Transverse colon (tissue), 4 donors: ENCODE measurements at regions not wholly inside any gene's neighbourhood (a gene's known extent, or its start where the extent isn't known, plus 50 kb on each side); places are given as distances from the start of the nearest gene placed in this dataset.

Experiments
- DNase-seq: peaks from one replicate; pipeline ENCODE4 v3.0.0-alpha.2; 2019
- H3K27ac ChIP-seq, 4 donors: fragments of 200-600 bp; sonication (generic); 2 replicates each; pipeline ENCODE4 v1.5.1; 2016 to 2018; ENCODE audit warnings: inconsistent platforms in 4 of 4
- H3K27me3 ChIP-seq: fragments of 200-600 bp; sonication (generic); 2 replicates; pipeline ENCODE4 v1.5.1; 2017; ENCODE audit warnings: inconsistent platforms
- H3K36me3 ChIP-seq, 4 donors: fragments of 200-600 bp; sonication (generic); 2 replicates each; pipeline ENCODE4 v1.5.1; 2017 to 2019; ENCODE audit warnings: inconsistent platforms in 4 of 4
- H3K4me1 ChIP-seq, 4 donors: fragments of 200-600 bp; sonication (generic); 2 replicates each; pipeline ENCODE4 v1.5.1; 2017 to 2020; ENCODE audit warnings: inconsistent platforms in 4 of 4
- H3K4me3 ChIP-seq, 4 donors: fragments of 200-600 bp; sonication (generic); 1 replicate in 1 of 4; 2 replicates in 3 of 4; pipeline versions ENCODE4 v1.5.1 to v1.6.1; 2017 to 2019; ENCODE audit warnings: inconsistent platforms in 4 of 4
- H3K9me3 ChIP-seq, 2 donors: fragments of 200-600 bp; sonication (generic); 2 replicates each; pipeline ENCODE4 v1.5.1; 2017 to 2019; ENCODE audit warnings: inconsistent platforms in 2 of 2
- CTCF ChIP-seq, 5 experiments: fragments of 200-600 bp in 3 of 5; fragments of 450-650 bp in 2 of 5; sonication (generic) in 3 of 5; IDR thresholded peaks; 1 replicate in 2 of 5; 2 replicates in 3 of 5; pipeline ENCODE4 v1.5.1; 2016 to 2017; ENCODE audit warnings: antibody characterized with exemption in 5 of 5, inconsistent platforms in 3 of 5, mild to moderate bottlenecking in 2 of 5, moderate library complexity in 1 of 5
- EP300 ChIP-seq: sonication (generic); formaldehyde crosslinking; IDR thresholded peaks from one replicate; pipeline ENCODE4 v1.6.1; 2017; ENCODE audit warnings: antibody characterized with exemption, low read depth
- POLR2A ChIP-seq: fragments of 450-650 bp; IDR thresholded peaks from one replicate; pipeline ENCODE4 v1.6.1; 2016; ENCODE audit warnings: antibody characterized with exemption, mild to moderate bottlenecking, moderate library complexity
- POLR2AphosphoS5 ChIP-seq, 3 donors: sonication (generic); formaldehyde crosslinking; IDR thresholded peaks; one replicate each; pipeline ENCODE4 v1.6.1; 2016; ENCODE audit warnings: antibody characterized with exemption in 3 of 3
- WGBS, 2 donors: methylation state at CpG; one replicate each; pipeline ENCODE4 v1.1.5; 2018; ENCODE audit warnings: low coverage in 1 of 2; 5-methylcytosine and 5-hydroxymethylcytosine counted together
- in situ Hi-C, 4 donors: fragments of 200-750 bp; cut with MboI; loops; one replicate each; pipeline versions ENCODE4 v1.15.0 to v1.15.1; 2017; ENCODE audit warnings: low sequenced_read_pairs in 3 of 4, low pct_ligation_motif_present in 1 of 4, low pct_unique_long_range_greater_than_20kb in 1 of 4
- intact Hi-C: fragments of 100-400 bp; cut with DNase I; formaldehyde crosslinking; loops from one replicate; pipeline ENCODE4 v1.15.1; 2023; ENCODE audit warnings: low total_unique reads

DNA sequence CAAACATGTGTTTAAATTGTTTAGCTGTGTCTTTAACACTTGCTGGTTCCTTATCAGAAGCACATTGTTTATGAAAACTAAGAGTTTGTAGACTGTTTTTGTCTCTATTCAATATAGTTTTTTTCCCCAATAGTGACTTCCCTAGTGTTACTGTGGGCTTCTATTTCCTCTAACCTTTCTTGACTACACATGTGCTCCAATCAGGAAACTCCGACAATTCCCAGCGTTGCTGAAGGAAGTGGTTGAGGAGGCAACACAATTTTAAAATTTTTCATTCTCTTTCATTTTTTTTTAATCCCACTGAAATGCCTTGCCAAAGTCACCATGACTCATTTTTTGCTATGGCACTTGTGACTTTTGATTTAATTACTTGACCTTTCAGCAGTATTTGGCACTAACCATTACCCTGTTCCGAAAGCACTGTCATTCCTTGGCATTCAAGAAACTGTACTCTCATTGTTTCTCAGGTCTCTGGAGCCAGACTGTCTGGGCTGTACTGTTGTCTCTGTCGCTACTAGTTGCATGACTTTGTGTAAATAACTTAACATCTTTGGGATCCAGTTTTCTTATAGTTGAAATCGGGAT is 67.6 kb upstream of the FREM3 start:
- in situ Hi-C loops (no loop called here), intact Hi-C loops (no loop called here)
- H3K36me3 ChIP-seq = no peaks in the 10 kb centered on the region
- WGBS, 2 donors = 81 to 83% methylated on average over 2 to 5 of the region's 5 CpGs
- no peak for TF ChIP-seq POLR2AphosphoS5 (IDR thresholded peaks at IDR 0.05)
- TF ChIP-seq EP300 = no peak
- TF ChIP-seq POLR2A = no peak
- no peak for TF ChIP-seq CTCF (IDR thresholded peaks at IDR 0.05)
- H3K27ac ChIP-seq = no peak overlapping the region
- no peaks in the 10 kb centered on the region for H3K4me1 ChIP-seq
- H3K27me3 ChIP-seq = no peaks in the 10 kb centered on the region
- no peak overlapping the region for H3K4me3 ChIP-seq
- no peak for DNase-seq
- H3K9me3 ChIP-seq = peaks cover 0 to 4% of the 10 kb centered on the region in 2 donors

- H3K9me3 ChIP-seq = no peaks in the 10 kb centered on the region
- intact Hi-C loops = no loop called here
- no peak for DNase-seq
- no peaks in the 10 kb centered on the region for H3K4me1 ChIP-seq
- in situ Hi-C loops = no loop called here
- H3K27ac ChIP-seq = no peak overlapping the region
- H3K36me3 ChIP-seq = no peaks in the 10 kb centered on the region
- H3K4me3 ChIP-seq = no peak overlapping the region
- no peaks in the 10 kb centered on the region for H3K27me3 ChIP-seq
- WGBS, 2 donors = 53 to 72% methylated on average over 3 of the region's 3 CpGs
- no peak for TF ChIP-seq EP300
- TF ChIP-seq CTCF (IDR thresholded peaks at IDR 0.05) = no peak
- no peak for TF ChIP-seq POLR2A
- TF ChIP-seq POLR2AphosphoS5 (IDR thresholded peaks at IDR 0.05) = no peak
Observed at GRCh38 chr4:143763587-143763986, 63.1 kb upstream of the FREM3 start.

GRCh38 chr4:143762511-143762910 is 62.0 kb upstream of the FREM3 start:
- no peak for DNase-seq
- H3K4me3 ChIP-seq = no peak overlapping the region
- no peak overlapping the region for H3K27ac ChIP-seq
- TF ChIP-seq CTCF (IDR thresholded peaks at IDR 0.05) = no peak
- TF ChIP-seq POLR2A = no peak
- no peak for TF ChIP-seq POLR2AphosphoS5 (IDR thresholded peaks at IDR 0.05)
- no peak for TF ChIP-seq EP300
- no peaks in the 10 kb centered on the region for H3K4me1 ChIP-seq
- H3K27me3 ChIP-seq = no peaks in the 10 kb centered on the region
- no peaks in the 10 kb centered on the region for H3K36me3 ChIP-seq
- intact Hi-C loops (no loop called here), in situ Hi-C loops (no loop called here)
- WGBS, 2 donors = 61 to 62% methylated on average over 2 of the region's 2 CpGs
- no peaks in the 10 kb centered on the region for H3K9me3 ChIP-seq
